ENCODE measurements at regions not wholly inside any gene's neighbourhood (a gene's known extent, or its start where the extent isn't known, plus 50 kb on each side); places are given as distances from the start of the nearest gene placed in this dataset.

DNA sequence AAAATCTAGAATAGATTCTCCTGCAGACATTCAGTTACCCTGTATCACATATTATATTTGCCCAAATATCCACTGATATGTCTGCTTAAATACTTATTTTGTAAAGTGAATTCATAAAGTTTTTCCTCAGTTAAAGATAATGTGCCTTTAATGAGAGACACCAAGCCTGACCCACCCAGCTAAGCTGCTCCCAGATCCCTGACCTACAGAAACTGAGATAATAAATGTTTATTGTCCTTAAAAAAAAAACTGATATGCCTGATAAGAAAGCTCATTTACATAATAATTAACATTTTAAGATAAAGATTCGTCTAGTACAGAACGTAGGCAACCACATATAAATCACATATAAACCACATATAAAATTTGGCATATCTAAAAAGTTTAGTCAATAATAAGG is 161.7 kb upstream of the RAP2B start:
- H3K27me3 ChIP-seq (ENCODE audit: low read depth): no peaks in the 10 kb centered on the region
- no peak for DNase-seq
- H3K27ac ChIP-seq (replicated peaks): no peak overlapping the region
- no peaks in the 10 kb centered on the region for H3K4me1 ChIP-seq
- no peaks in the 10 kb centered on the region for H3K36me3 ChIP-seq
- intact Hi-C loops (cut with micrococcal nuclease): no loop called here
- H3K4me3 ChIP-seq: no peak overlapping the region
- TF ChIP-seq, protein P1, sequence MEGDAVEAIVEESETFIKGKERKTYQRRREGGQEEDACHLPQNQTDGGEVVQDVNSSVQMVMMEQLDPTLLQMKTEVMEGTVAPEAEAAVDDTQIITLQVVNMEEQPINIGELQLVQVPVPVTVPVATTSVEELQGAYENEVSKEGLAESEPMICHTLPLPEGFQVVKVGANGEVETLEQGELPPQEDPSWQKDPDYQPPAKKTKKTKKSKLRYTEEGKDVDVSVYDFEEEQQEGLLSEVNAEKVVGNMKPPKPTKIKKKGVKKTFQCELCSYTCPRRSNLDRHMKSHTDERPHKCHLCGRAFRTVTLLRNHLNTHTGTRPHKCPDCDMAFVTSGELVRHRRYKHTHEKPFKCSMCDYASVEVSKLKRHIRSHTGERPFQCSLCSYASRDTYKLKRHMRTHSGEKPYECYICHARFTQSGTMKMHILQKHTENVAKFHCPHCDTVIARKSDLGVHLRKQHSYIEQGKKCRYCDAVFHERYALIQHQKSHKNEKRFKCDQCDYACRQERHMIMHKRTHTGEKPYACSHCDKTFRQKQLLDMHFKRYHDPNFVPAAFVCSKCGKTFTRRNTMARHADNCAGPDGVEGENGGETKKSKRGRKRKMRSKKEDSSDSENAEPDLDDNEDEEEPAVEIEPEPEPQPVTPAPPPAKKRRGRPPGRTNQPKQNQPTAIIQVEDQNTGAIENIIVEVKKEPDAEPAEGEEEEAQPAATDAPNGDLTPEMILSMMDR (IDR thresholded peaks at IDR 0.05; ENCODE audit: borderline replicate concordance): no peak
- H3K9me3 ChIP-seq (replicated peaks): no peaks in the 10 kb centered on the region

DNA sequence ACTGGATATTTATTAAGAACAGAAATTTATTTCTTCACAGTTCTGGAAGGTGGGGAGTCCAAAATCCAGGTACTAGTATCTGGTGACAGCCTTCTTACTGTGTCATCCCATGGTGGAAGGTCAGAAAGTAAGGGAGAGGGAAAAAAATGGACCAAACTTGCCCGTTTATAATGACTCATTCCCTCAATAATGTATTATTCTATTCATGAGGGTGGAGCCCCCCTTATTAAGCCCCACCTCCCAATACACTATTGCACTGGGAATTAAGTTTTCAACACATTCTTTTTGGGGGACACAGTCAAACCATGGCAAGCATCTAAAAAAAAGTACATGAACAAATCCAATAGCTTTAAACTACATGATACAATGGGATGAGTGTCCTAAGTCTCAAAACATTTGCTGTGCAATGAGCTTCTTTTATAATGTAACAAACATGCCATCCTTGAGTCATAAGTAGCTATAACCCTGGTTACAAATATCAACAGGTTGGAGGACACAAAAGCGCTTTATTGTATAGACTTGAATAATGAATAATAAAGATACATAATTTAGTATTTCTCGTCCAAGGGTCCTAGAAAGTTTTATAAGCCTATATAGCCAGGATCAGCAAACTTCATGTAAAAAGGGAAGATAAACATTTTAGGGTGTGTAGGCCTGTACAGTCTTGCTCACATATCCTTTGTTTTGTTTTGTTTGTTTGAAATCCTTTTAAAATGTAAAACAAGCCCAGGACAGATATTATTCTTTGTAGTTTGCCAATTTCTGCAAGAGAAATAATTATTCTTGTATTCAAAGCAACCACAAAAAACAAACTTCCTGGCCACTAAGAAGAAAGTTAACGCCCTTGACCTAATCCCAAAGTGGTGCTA is 160.6 kb upstream of the RAP2B start:
- Histone ChIP-seq H3K4me1 (no peaks in the 10 kb centered on the region), H3K36me3 (no peaks in the 10 kb centered on the region), H3K27ac (replicated peaks) (no peak overlapping the region), H3K9me3 (replicated peaks) (no peaks in the 10 kb centered on the region), H3K4me3 (no peak overlapping the region), H3K27me3 (ENCODE audit: low read depth) (no peaks in the 10 kb centered on the region)
- no peak for DNase-seq
- intact Hi-C loops (cut with micrococcal nuclease): no loop called here
- TF ChIP-seq, protein P1 (IDR thresholded peaks at IDR 0.05; ENCODE audit: borderline replicate concordance): no peak

DNA sequence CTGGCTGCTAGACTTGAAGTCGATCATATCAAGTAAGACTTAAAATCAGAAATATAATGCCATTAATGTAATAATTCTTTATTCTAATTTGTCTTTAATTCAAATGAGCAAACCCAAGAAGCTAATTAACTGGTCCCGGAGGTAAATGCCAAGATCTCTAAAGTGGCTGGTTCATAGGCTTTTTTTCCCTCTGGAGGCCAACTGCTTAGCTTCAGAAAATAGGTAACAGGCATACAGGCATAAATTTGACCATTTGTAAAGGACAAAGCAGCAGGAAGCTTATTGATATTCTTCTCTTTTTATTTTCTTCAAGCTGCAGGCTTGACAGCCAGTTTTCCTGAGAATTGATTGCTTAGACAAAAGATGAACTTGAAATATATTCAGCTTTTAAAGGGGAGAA is 158.6 kb upstream of the RAP2B start:
- no peaks in the 10 kb centered on the region for H3K9me3 ChIP-seq (replicated peaks)
- DNase-seq: no peak
- H3K36me3 ChIP-seq: no peaks in the 10 kb centered on the region
- no peak overlapping the region for H3K27ac ChIP-seq (replicated peaks)
- no peak overlapping the region for H3K4me3 ChIP-seq
- TF ChIP-seq, protein P1 (IDR thresholded peaks at IDR 0.05; ENCODE audit: borderline replicate concordance): no peak
- H3K4me1 ChIP-seq: no peaks in the 10 kb centered on the region
- intact Hi-C loops (cut with micrococcal nuclease): no loop called here
- H3K27me3 ChIP-seq (ENCODE audit: low read depth): no peaks in the 10 kb centered on the region

DNA sequence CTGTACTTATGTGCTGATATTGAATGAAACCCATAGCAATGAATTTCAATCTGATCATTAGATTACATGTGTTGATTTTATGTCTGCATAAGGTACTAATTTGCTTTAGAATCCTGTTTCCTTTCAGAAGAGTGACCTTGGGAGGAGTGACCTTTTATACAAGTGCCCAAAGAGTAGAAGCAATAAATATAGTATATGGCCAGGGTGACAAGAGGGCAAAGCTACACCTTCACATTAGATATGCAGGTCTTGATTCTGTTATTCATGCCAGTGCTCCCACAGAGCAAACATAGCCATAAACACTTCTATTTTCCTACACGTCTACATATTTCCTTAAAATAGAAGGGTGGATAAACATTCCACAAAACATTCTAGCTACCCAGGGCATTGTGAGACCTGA is 158.2 kb upstream of the RAP2B start:
- no peaks in the 10 kb centered on the region for H3K9me3 ChIP-seq (replicated peaks)
- H3K4me3 ChIP-seq: no peak overlapping the region
- intact Hi-C loops (cut with micrococcal nuclease): no loop called here
- H3K36me3 ChIP-seq: no peaks in the 10 kb centered on the region
- TF ChIP-seq, protein P1 (IDR thresholded peaks at IDR 0.05; ENCODE audit: borderline replicate concordance): no peak
- H3K27me3 ChIP-seq (ENCODE audit: low read depth): no peaks in the 10 kb centered on the region
- H3K4me1 ChIP-seq: no peaks in the 10 kb centered on the region
- DNase-seq: no peak
- H3K27ac ChIP-seq (replicated peaks): no peak overlapping the region

DNA sequence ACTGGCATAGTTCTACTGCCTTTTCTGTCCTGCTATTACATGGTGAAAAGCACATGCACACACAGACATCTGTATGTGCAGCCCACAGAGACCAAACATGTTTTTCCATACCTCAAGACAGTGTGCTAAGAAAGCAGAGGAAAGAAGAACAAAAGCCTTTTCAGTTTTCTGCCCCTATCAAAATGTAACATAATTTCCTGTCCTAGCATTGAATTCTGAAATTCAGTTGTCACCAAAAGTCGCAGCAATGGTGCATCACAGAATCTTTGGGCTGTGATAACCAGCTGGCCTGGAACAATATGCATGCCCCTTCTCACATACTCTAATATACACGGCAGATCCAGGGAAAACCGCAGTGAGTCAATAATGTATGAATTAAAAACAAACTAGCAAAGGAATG is 153.8 kb upstream of the RAP2B start:
- intact Hi-C loops (cut with micrococcal nuclease): no loop called here
- Histone ChIP-seq H3K4me3 (no peak overlapping the region), H3K9me3 (replicated peaks) (no peaks in the 10 kb centered on the region), H3K4me1 (no peaks in the 10 kb centered on the region), H3K36me3 (no peaks in the 10 kb centered on the region), H3K27me3 (ENCODE audit: low read depth) (no peaks in the 10 kb centered on the region), H3K27ac (replicated peaks) (no peak overlapping the region)
- DNase-seq: no peak
- TF ChIP-seq, protein P1 (IDR thresholded peaks at IDR 0.05; ENCODE audit: borderline replicate concordance): no peak

All from left ventricle myocardium inferior (tissue), 1 donor.